ENCODE measurements at regions not wholly inside any gene's neighbourhood (a gene's known extent, or its start where the extent isn't known, plus 50 kb on each side); places are given as distances from the start of the nearest gene placed in this dataset.

- Histone ChIP-seq H3K36me3 (ENCODE audit: insufficient read depth) (no peaks in the 10 kb centered on the region), H4K20me1 (replicated peaks; ENCODE audit: insufficient read depth) (peaks cover 2% of the 10 kb centered on the region; the same call in 1 of the 2 replicates), H3F3A (replicated peaks; ENCODE audit: low read depth) (no peaks in the 10 kb centered on the region), H3K27ac (ENCODE audit: low read depth) (no peak overlapping the region), H3K4me1 (ENCODE audit: insufficient read depth) (no peaks in the 10 kb centered on the region), H3K79me2 (replicated peaks; ENCODE audit: insufficient read depth) (no peaks in the 10 kb centered on the region), H2AFZ (no peak overlapping the region), H3K4me2 (no peak overlapping the region), H3K4me3 (no peak overlapping the region), H3K9me2 (ENCODE audit: insufficient read depth) (0 out of 2 replicates have a peak, but pooled peaks cover 3% of the 10 kb centered on the region), H3K27me3 (ENCODE audit: insufficient read depth) (no peaks in the 10 kb centered on the region)
- H3K4me1 Mint-ChIP-seq = no peaks in the 10 kb centered on the region
- no peak overlapping the region for H3K4me3 Mint-ChIP-seq
- H3K36me3 Mint-ChIP-seq (ENCODE audit: low read depth) = peaks cover 3% of the 10 kb centered on the region
- no peaks in the 10 kb centered on the region for H3K27me3 Mint-ChIP-seq (ENCODE audit: insufficient read depth, low read depth, poor library complexity)
- no peaks in the 10 kb centered on the region for H3K9me3 Mint-ChIP-seq
- TF ChIP-seq STAT1 (IDR thresholded peaks at IDR 0.05; ENCODE audit: unreplicated experiment) (no peak), ETS1 (IDR thresholded peaks at IDR 0.05) (no peak), NANOG (IDR thresholded peaks at IDR 0.05; ENCODE audit: borderline replicate concordance) (no peak), ZNF331 (CRISPR knock-in tag; IDR thresholded peaks at IDR 0.05; ENCODE audit: low read depth) (no peak), CTCF (conservative IDR thresholded peaks at IDR 0.05; ENCODE audit: low read depth in 2 of 2) (no peak), EZH2phosphoT487 (IDR thresholded peaks at IDR 0.05; ENCODE audit: unreplicated experiment) (no peak), JUNB (IDR thresholded peaks at IDR 0.05; ENCODE audit: unreplicated experiment) (no peak), ZNF114 (CRISPR knock-in tag; IDR thresholded peaks at IDR 0.05) (no peak), EZH2 (IDR thresholded peaks at IDR 0.05; ENCODE audit: low read depth, unreplicated experiment) (no peak), CREB1 (CRISPR knock-in tag; IDR thresholded peaks at IDR 0.05; ENCODE audit: low read depth) (no peak), REST (IDR thresholded peaks at IDR 0.05; ENCODE audit: unreplicated experiment) (no peak), ZNF462 (CRISPR knock-in tag; IDR thresholded peaks at IDR 0.05) (no peak), POLR2AphosphoS5 (IDR thresholded peaks at IDR 0.05; ENCODE audit: low read depth) (no peak)
- ATAC-seq (no peak), DNase-seq (ENCODE audit: low spot score) (no peak)
- no peak overlapping the region for H3K27ac Mint-ChIP-seq
Measured at GRCh38 chr11:92739041-92739440, 230.4 kb upstream of the MTNR1B start.

Measured in GM23338 (cell line).